CD4-positive, alpha-beta T cell treated with Interleukin-15 for 4 hours (primary cell): ENCODE measurements at regions not wholly inside any gene's neighbourhood (a gene's known extent, or its start where the extent isn't known, plus 50 kb on each side); places are given as distances from the start of the nearest gene placed in this dataset.
A peak's percentile ranks its signal among the peaks of the same experiment; 100 is the strongest.

Experiments
- DNase-seq: peaks from one replicate; pipeline ENCODE4 v3.0.0-alpha.2; 2020; ENCODE audit warnings: low spot score

GRCh38 chr12:76216585-76217472 is 131.4 kb downstream of the BBS10 start:
- DNase-seq = no peak

- DNase-seq = no peak
Measured at GRCh38 chr12:76208129-76208528, 123.6 kb upstream of the NAP1L1 start.

GRCh38 chr12:76206677-76207072 is 122.2 kb upstream of the NAP1L1 start:
- DNase-seq = no peak

- no peak for DNase-seq
Measured at GRCh38 chr12:76206039-76206676, 121.7 kb upstream of the NAP1L1 start.

- no peak for DNase-seq
Measured at GRCh38 chr12:76202621-76203020, 118.1 kb upstream of the NAP1L1 start.

GRCh38 chr12:76201758-76202157 is 117.3 kb upstream of the NAP1L1 start:
- no peak for DNase-seq

- no peak for DNase-seq
Measured at GRCh38 chr12:76201316-76201715, 116.8 kb upstream of the NAP1L1 start.

GRCh38 chr12:76199808-76200207 is 115.3 kb upstream of the NAP1L1 start:
- no peak for DNase-seq

GRCh38 chr12:76198839-76199238 is 114.4 kb upstream of the NAP1L1 start:
- DNase-seq = no peak

GRCh38 chr12:76197283-76197682 is 112.8 kb upstream of the NAP1L1 start:
- no peak for DNase-seq

- no peak for DNase-seq
Measured at GRCh38 chr12:76195920-76196319, 111.4 kb upstream of the NAP1L1 start.

GRCh38 chr12:76194724-76195123 is 110.2 kb upstream of the NAP1L1 start:
- no peak for DNase-seq

- no peak for DNase-seq
Measured at GRCh38 chr12:76193961-76194360, 109.5 kb upstream of the NAP1L1 start.

- no peak for DNase-seq
Measured at GRCh38 chr12:76192416-76192815, 107.9 kb upstream of the NAP1L1 start.

GRCh38 chr12:76190299-76190698 is 105.8 kb upstream of the NAP1L1 start:
- no peak for DNase-seq

- DNase-seq = no peak
Measured at GRCh38 chr12:76189851-76190250, 105.4 kb upstream of the NAP1L1 start.

- no peak for DNase-seq
Measured at GRCh38 chr12:76187177-76187576, 102.7 kb upstream of the NAP1L1 start.

GRCh38 chr12:76186131-76186906 is 101.8 kb upstream of the NAP1L1 start:
- no peak for DNase-seq

GRCh38 chr12:76183459-76184186 is 99.1 kb upstream of the NAP1L1 start:
- peak; percentile 2 for DNase-seq

GRCh38 chr12:76180401-76181277 is 96.2 kb upstream of the NAP1L1 start:
- DNase-seq = no peak

- DNase-seq = no peak
Measured at GRCh38 chr12:76178452-76178851, 94.0 kb upstream of the NAP1L1 start.
